Stomach (tissue), 8 donors: ENCODE measurements at regions not wholly inside any gene's neighbourhood (a gene's known extent, or its start where the extent isn't known, plus 50 kb on each side); places are given as distances from the start of the nearest gene placed in this dataset.

ENCODE experiments used
- DNase-seq, 2 donors: peaks; one replicate each; pipeline versions ENCODE4 v3.0.0 to v3.0.0-alpha.2; 2013 to 2019
- H3K27ac ChIP-seq, 5 donors: fragments of 200-600 bp in 4 of 5; sonication (generic) in 4 of 5; one replicate each; pipeline ENCODE4 v1.5.1; 2013 to 2019; ENCODE audit warnings: mild to moderate bottlenecking in 1 of 5, moderate library complexity in 1 of 5
- H3K27me3 ChIP-seq, 3 donors: fragments of 200-600 bp; sonication (generic); one replicate each; pipeline ENCODE4 v1.5.1; 2017 to 2019; ENCODE audit warnings: mixed run types in 1 of 3
- H3K36me3 ChIP-seq, 4 donors: fragments of 200-600 bp; sonication (generic); 1 replicate in 3 of 4; 2 replicates in 1 of 4; pipeline ENCODE4 v1.5.1; 2016 to 2019
- H3K4me1 ChIP-seq, 4 donors: fragments of 200-600 bp; sonication (generic); one replicate each; pipeline ENCODE4 v1.5.1; 2016 to 2019
- H3K4me3 ChIP-seq, 4 donors: fragments of 200-600 bp; sonication (generic) in 3 of 4; one replicate each; pipeline ENCODE4 v1.5.1; 2016 to 2019; ENCODE audit warnings: mild to moderate bottlenecking in 1 of 4
- H3K9me3 ChIP-seq, 4 donors: fragments of 200-600 bp; sonication (generic); one replicate each; pipeline ENCODE4 v1.5.1; 2016 to 2019
- EP300 ChIP-seq: sonication (generic); formaldehyde crosslinking; IDR thresholded peaks from one replicate; pipeline ENCODE4 v1.6.1; 2017; ENCODE audit warnings: antibody characterized with exemption
- POLR2A ChIP-seq, 4 donors: fragments of 450-650 bp; IDR thresholded peaks; one replicate each; pipeline ENCODE4 v1.6.1; 2016; ENCODE audit warnings: antibody characterized with exemption in 4 of 4, control low read depth in 2 of 4, mild to moderate bottlenecking in 1 of 4, moderate library complexity in 1 of 4
- POLR2AphosphoS5 ChIP-seq, 3 donors: sonication (generic); formaldehyde crosslinking; IDR thresholded peaks; one replicate each; pipeline ENCODE4 v1.6.1; 2016; ENCODE audit warnings: antibody characterized with exemption in 3 of 3
- WGBS, 5 donors: extraction: QIAGEN DNeasy Blood & Tissue Kit in 3 of 5; methylation state at CpG; one replicate each; pipeline versions ENCODE4 v1.1.5 to v1.1.7; 2013 to 2018; 5-methylcytosine and 5-hydroxymethylcytosine counted together
- intact Hi-C: fragments of 100-400 bp; cut with DNase I; formaldehyde crosslinking; loops from one replicate; pipeline ENCODE4 v1.15.1; 2023; ENCODE audit warnings: low total_unique reads
- TF ChIP-seq, protein P1 (sequence below), 7 experiments: fragments of 450-650 bp in 4 of 7; fragments of 200-600 bp in 3 of 7; sonication (generic) in 3 of 7; IDR thresholded peaks; one replicate each; pipeline ENCODE4 v1.5.1; 2016 to 2019; ENCODE audit warnings: antibody characterized with exemption in 7 of 7, control low read depth in 2 of 7, mild to moderate bottlenecking in 1 of 7
- donor health status: healthy with polysubstance abuse.
- donor health status: Bipolar disorder and iron deficiency.
- donor health status: healthy.

DNA sequence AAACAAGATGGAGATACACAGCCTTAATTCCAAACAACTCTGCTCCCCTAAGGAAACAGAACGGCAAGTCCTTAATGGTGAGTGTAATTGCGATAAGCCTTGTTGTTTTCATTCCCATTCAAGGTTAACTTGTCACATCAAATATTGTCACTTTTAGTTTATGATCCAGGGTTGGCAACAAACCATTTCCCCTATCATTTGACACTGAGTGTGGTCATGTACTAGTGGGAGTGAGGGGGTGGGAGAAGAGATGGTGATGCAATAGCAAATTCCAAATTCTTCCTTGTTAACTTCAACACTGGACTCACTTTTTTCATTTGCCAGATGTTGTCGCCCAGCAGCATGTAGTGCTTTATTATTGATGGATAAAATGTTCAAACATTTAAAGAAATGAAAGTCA, 140.4 kb downstream of the ZNF326 start:
- TF ChIP-seq POLR2AphosphoS5 (IDR thresholded peaks at IDR 0.05) (no peak), POLR2A (IDR thresholded peaks at IDR 0.05) (no peak), EP300 (no peak)
- TF ChIP-seq, protein P1, sequence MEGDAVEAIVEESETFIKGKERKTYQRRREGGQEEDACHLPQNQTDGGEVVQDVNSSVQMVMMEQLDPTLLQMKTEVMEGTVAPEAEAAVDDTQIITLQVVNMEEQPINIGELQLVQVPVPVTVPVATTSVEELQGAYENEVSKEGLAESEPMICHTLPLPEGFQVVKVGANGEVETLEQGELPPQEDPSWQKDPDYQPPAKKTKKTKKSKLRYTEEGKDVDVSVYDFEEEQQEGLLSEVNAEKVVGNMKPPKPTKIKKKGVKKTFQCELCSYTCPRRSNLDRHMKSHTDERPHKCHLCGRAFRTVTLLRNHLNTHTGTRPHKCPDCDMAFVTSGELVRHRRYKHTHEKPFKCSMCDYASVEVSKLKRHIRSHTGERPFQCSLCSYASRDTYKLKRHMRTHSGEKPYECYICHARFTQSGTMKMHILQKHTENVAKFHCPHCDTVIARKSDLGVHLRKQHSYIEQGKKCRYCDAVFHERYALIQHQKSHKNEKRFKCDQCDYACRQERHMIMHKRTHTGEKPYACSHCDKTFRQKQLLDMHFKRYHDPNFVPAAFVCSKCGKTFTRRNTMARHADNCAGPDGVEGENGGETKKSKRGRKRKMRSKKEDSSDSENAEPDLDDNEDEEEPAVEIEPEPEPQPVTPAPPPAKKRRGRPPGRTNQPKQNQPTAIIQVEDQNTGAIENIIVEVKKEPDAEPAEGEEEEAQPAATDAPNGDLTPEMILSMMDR (IDR thresholded peaks at IDR 0.05), result no peak
- intact Hi-C loops, result no loop called here
- Histone ChIP-seq H3K4me3 (no peak overlapping the region), H3K9me3 (peaks cover 4 to 14% (median 11%) of the 10 kb centered on the region in 4 donors), H3K36me3 (no peaks in the 10 kb centered on the region), H3K27ac (no peak overlapping the region), H3K4me1 (no peaks in the 10 kb centered on the region), H3K27me3 (peaks cover 0 to 6% (median 0%) of the 10 kb centered on the region in 3 donors)
- DNase-seq, result peak in 1 of 2 donors; percentile 5
- WGBS, 5 donors, result 32 to 49% (median 38%) methylated on average over 3 of the region's 3 CpGs

DNA sequence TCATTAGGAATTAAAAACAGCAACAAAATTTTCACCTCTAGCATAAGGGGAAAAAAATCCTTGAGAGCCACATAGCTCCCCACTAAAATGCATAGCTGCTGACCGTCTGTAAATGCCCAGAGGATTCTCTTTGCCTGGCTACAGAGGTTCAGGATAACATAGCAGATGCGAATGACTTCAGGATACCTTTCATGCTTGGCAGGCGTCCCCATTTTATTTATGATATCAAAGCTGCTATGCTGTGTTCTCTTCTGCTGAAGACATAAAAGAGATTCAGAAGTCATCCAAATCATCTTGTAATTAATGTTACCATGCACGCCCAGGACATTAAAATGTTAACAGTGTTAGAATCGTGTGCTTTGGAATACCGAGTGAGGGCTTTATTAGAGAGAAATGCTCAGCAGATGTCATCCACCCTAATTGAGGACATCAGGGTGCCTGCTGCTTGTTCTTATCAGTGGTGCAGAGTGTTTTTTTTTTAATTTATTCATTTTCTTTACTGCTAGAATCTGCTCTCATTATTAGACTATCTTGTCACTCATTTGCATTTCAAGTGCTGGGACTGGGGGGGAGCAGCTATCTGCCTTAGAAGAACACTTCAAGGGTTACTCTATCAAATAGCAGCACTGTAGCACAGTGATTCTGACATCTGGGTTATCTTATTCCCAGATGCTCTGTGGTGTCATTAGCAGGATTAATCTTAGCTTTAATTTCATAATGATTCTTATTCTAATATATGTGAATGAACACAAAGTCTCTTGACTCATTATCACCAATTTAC, 139.5 kb downstream of the ZNF326 start:
- Histone ChIP-seq H3K4me1 (no peaks in the 10 kb centered on the region), H3K27me3 (peaks cover 0 to 9% (median 0%) of the 10 kb centered on the region in 3 donors), H3K27ac (no peak overlapping the region), H3K36me3 (no peaks in the 10 kb centered on the region), H3K9me3 (peaks cover 0 to 5% (median 2%) of the 10 kb centered on the region in 4 donors), H3K4me3 (no peak overlapping the region)
- 54 to 70% (median 56%) methylated on average over 6 of the region's 6 CpGs for WGBS, 5 donors
- intact Hi-C loops, result no loop called here
- TF ChIP-seq POLR2AphosphoS5 (IDR thresholded peaks at IDR 0.05), result no peak
- TF ChIP-seq POLR2A (IDR thresholded peaks at IDR 0.05), result no peak
- TF ChIP-seq, protein P1 (IDR thresholded peaks at IDR 0.05), result no peak
- TF ChIP-seq EP300, result no peak
- no peak for DNase-seq

GRCh38 chr1:90133133-90133532, 138.2 kb downstream of the ZNF326 start:
- TF ChIP-seq, protein P1 (IDR thresholded peaks at IDR 0.05), result peak in 4 of 7 experiments; percentile 11 to 45 (median 20)
- TF ChIP-seq EP300 (no peak), POLR2AphosphoS5 (IDR thresholded peaks at IDR 0.05) (no peak), POLR2A (IDR thresholded peaks at IDR 0.05) (no peak)
- 6 to 13% (median 7%) methylated on average over 2 of the region's 2 CpGs for WGBS, 5 donors
- intact Hi-C loops, result no loop called here

DNA sequence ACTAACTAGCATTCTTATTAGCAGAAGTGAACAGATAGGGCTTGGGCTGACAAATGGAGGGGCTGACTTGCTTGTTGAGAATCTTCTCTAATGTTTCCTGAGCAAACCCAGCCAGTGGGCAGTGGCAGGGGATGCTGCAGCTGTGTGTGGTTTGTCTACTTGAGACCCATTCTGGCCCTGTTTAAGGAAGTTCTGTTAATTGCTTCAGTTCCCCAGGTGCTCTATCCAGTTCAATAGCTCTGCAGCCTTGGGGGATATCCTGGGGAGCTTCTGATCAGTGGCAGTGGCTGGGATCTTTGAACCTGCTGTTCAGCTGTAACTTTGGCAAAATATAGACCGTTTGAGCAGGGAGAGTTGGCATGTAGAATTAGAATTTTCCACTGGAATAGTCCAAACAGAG, 137.4 kb downstream of the ZNF326 start:
- Histone ChIP-seq H3K9me3 (no peaks in the 10 kb centered on the region), H3K27ac (no peak overlapping the region), H3K36me3 (no peaks in the 10 kb centered on the region), H3K4me1 (no peaks in the 10 kb centered on the region), H3K4me3 (no peak overlapping the region), H3K27me3 (peaks cover 0 to 9% (median 0%) of the 10 kb centered on the region in 3 donors)
- DNase-seq, result no peak
- 25 to 56% (median 50%) methylated on average over 1 of the region's 1 CpG for WGBS, 5 donors
- intact Hi-C loops, result no loop called here
- TF ChIP-seq POLR2A (IDR thresholded peaks at IDR 0.05) (no peak), POLR2AphosphoS5 (IDR thresholded peaks at IDR 0.05) (no peak), EP300 (no peak)
- TF ChIP-seq, protein P1 (IDR thresholded peaks at IDR 0.05), result no peak

More at GRCh38 chr1:90133133-90133532, 138.2 kb downstream of the ZNF326 start:
- peaks cover 0 to 3% (median 0%) of the 10 kb centered on the region in 4 donors for H3K9me3 ChIP-seq
- peaks cover 0 to 9% (median 0%) of the 10 kb centered on the region in 3 donors for H3K27me3 ChIP-seq
- no peak overlapping the region for H3K27ac ChIP-seq
- DNase-seq, result peak in 1 of 2 donors; percentile 64
- H3K4me1 ChIP-seq, result no peaks in the 10 kb centered on the region
- no peaks in the 10 kb centered on the region for H3K36me3 ChIP-seq
- H3K4me3 ChIP-seq, result no peak overlapping the region
